C1 segment of cervical spinal cord (tissue), 14 donors: ENCODE measurements at regions not wholly inside any gene's neighbourhood (a gene's known extent, or its start where the extent isn't known, plus 50 kb on each side); places are given as distances from the start of the nearest gene placed in this dataset.

Experiments used
- DNase-seq, 14 donors: peaks; one replicate each; lab custom pipeline; 2025; lab: John Stamatoyannopoulos, UW

DNA sequence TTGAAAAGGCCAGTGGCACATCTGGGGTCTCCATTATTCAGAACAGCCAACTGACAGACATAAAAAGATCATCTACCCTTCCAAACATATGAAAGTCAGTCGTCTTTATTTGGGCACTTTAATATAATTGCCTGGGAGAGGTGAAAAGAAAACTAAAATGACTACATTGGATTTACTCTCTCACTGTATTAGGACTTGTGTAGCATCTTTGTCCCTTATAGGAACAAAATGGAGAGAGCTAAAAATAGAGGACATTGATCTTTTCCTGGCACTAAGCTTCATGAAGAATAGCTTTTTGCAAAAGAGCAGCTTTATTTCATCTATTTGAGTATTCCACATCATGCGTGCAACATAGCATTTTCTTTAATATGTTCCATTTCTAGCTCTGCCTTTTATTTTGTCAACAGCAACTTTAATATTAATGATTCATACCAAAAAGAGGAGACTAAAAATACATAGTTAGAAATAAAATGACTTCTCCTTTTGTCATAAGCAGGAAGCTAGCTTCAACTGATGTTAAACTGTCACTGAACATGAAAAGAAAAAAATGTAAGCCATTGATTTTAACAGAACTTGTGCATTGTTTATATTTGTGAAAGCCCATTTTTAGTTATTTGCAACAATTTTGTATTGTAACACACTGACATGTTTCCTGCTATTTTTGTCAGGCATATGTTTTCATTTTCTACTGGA, 254.6 kb downstream of the SEC23A start:
- no peak for DNase-seq

GRCh38 chr14:38847161-38847560, 255.9 kb downstream of the SEC23A start:
- no peak for DNase-seq

DNA sequence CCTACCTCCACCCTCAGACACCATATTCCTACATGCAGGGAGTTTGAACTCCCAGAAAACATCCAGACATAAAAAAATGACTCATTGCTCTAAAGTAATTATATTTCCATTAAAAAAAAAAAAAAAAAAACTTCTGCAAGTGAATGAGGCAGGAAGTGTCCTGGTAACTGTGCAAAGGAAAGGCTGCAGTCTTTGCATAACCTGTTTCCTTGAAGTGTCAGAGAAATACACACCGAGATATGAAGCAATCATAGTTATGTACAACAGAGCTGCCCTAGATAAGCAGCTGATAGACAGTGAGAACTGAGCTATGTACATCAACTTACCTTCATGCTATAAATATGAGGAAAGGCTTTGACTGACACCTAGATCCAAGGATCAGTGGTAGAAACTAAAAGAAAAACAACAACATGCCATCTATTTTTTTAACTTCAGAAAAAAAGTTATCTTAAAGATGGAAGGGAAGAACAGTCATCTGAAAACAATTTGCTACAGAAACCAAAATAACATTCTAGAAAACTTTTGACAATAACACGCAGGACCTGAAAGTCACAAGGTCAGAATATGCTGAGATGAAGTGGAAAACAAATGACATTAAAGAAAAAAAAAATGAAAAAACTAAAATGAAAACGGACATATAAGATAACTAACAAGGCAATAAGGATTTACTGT, 263.2 kb downstream of the SEC23A start:
- DNase-seq: no peak

DNA sequence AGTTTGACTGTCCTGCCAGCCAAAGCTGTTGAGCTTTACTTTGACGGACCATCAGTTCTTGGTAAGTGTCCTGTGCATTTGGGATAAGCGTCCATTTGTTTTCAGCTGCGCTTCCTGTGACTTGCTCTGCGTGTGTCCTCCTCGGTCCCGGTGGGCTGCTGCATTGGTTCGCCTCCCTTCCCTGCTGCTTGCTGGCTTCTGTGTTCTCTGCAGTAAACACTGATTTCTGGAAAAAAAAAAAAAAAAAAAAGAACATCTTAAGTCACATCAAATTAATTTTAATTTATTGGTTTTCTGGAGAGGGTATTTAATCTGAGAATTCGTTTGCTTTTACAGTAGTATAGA, 264.1 kb downstream of the SEC23A start:
- no peak for DNase-seq

- DNase-seq: no peak
Observed at GRCh38 chr14:38838049-38838978, 264.7 kb downstream of the SEC23A start.

DNA sequence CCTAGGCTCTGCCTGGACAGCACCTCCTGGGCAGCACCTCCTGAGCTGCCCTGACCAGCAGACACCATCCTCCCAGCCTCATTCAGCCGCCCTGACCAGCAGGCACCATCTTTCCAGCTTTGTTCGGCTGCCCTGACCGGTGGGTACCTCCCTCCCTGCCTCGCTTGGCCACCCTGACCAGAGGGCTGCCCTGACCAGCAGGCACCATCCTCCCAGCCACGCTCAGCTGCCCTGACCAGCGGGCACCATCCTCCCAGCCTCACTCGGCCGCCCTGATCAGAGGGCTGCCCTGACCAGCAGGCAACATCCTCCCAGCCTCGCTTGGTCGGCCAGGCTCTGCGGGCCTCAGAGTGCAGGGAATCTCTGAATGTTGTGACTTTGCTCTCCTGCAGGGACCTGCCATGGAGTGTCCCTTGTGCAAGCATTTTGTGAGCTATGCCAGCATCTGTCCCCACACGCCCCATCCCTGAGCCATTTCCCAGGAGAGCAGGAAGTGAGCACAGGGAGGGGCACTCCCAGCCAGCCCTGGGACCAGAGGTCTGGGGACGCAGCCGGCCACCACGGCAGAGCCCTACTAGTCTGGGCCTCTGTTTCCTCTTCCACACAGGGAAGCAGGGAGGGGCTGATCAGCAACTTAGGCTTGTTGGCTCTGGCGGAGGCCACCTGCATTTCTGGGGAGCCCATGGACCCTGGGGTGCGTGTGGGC, 265.5 kb downstream of the SEC23A start:
- no peak for DNase-seq

- DNase-seq: no peak
Observed at GRCh38 chr14:38836539-38836938, 266.5 kb downstream of the SEC23A start.

GRCh38 chr14:38835874-38836273, 267.2 kb downstream of the SEC23A start:
- DNase-seq: no peak

DNA sequence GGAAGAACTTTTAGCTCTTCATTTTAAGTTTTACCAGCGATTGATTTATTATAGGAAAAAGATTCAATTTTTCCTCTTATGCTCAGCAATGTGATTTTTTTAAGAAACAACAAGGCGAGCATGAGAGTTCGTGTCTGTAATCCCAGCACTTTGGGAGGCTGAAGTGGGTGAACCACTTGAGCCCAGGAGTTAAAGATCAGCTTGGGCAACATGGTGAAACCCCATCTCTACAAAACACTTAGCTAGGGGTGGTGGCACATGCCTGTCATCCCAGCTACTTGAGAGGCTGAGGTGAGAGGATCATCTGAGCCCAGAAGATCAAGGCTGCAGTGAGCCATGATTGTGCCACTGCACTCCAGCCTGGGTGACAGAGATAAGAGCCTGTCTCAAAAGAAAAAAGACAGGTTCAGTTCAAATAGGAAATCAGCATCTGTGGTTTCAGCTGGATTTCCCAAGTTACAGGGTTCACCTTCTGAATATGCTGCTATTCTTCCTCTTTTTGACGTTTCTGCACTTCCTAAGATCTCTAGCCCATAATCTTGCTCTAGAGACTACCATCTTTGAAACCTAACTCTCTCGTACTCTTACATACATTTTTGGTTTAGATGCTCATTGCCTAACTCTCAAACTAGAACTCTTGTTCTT, 274.7 kb downstream of the SEC23A start:
- DNase-seq: no peak

DNA sequence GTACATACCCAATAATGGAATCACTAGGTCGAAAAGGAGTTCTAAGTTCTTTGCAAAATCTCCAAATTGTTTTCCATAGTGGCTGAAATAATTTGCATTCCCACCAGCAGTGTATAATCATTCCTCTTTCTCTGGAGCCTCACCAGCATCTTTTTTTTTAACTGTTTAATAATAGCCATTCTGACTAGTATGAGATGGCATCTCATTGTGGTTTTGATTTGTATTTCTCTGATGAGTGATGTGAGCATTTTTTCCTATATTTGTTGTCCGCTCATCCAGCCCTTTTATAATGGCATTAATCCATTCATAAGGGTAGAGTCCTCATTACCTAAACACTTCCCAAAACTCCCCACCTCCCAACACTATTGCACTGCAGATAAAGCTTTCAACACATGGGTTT, 278.3 kb downstream of the SEC23A start:
- DNase-seq: no peak

GRCh38 chr14:38818555-38818954, 284.5 kb downstream of the SEC23A start:
- no peak for DNase-seq

DNA sequence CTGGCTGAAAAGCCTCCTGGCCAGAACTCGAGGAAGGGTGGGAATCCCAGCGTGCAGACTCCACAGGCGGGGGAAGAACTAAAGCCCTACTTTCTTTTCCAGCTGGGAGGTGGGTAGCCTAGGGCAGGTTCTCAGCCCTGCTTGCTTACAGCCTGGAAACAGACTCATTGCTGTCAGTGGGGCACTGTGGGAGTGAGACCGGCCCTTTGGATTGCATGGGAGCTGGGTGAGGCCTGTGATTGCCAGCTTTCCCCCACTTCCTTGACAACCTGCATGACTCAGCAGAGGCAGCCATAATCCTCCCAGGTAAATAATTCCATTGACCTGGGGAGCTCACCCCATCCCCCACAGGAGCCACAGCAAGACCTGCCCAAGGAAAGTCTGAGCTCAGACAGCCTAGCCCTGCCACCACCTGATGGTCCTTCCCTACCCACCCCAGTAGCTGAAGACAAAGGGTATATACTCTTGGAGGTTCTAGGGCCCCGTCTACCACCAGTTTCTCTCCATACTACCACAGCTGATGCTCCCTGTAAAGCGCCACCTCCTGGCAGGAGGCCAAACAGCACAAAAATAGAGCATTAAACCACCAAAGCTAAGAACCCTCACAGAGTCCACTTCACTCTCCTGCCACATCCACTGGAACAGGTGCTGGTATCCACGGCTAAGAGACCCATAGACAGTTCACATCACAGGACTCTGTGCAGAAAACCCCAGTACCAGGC, 294.1 kb downstream of the SEC23A start:
- no peak for DNase-seq

DNA sequence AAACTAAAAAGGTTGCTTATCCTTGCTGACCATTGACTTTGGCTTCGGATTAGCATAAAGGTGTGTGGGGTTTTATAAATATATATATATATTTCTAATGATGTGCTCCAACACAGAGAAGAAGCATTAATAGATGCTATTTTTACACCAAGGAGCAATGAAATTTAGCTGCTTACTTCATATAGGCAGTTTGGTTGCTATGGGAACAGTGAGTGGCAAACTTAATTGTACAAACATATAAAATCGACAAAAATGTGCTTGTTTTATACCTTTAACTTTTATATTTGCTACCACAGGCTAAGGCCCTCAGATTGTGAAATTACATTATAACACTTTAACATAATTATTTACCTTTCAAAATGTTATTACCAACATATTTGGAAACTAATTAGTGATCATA, 303.4 kb downstream of the SEC23A start:
- DNase-seq: no peak

DNA sequence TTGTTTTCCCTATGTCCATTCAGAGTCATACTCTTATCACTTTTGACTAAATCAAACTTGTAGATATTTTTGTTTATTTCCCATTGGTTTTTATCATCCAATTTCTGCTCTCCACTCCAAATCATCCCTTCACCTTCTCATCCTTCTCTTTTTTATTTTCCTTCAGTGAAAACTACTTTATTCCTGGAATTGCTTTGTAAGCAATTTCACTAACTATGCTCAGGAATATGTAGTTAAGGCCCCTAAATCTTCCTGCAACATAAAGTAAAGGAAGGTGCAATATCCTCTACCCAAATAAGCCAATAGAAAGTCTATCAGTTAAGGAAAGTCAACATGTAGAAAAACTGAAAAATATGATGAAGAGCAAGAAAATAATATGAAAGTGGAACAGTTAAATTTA, 308.4 kb downstream of the SEC23A start:
- DNase-seq: no peak

GRCh38 chr14:38791862-38792261, 311.2 kb downstream of the SEC23A start:
- DNase-seq: no peak

DNA sequence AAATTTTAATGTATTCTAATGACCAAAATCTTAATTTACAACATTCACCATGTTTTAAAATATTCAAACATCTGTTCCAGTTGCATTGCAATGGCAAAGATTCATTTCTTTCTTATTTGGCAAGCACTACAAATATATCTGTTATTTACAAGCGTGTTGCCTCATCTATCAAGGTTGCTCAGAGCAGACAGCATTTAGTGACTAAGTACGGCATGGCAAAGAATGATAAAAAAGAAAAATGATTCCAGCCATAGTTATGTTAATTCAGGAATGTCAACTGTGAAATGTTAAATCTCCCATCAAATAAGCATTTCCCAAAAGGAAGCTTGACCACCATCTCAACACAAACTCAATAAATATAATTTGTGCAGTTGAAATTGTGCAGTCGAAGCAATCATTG, 312.1 kb downstream of the SEC23A start:
- no peak for DNase-seq

DNA sequence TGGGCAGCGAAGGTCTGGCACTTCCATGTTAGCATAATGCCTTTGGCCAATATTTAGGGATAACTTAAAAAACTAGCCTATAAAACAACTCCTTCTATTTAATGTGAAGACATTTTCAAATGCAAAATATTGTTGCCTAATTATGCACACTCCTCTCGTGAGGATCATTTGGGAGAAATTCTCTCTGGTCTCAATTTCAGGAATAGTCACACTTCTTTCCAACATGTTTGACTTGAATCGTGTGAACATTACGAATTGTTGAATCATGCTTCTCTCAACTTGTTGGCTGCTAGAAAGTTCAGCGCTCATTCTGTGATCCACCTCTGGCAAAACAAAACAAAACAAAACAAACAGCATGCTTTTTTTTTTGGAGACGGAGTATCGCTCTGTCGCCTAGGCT, 313.2 kb downstream of the SEC23A start:
- DNase-seq: no peak

DNA sequence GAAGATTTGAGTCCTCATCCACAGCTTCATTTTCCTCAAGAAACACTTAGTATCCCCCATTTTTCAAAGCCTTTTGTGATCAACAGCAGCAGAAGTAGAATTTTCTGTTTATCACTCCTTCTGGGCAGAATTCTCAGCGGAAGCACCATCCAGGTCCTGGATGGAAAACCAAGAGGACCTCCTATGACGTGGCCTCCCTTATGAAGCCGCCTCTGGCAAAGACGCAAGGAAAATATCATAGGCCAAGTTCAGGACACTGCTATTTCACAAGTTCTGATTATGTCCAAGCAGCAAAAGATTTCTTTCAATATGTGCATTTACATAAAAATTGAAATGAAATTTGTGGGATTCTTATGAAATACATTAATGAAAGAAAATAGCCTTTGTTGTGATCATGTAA, 315.0 kb downstream of the SEC23A start:
- no peak for DNase-seq

DNA sequence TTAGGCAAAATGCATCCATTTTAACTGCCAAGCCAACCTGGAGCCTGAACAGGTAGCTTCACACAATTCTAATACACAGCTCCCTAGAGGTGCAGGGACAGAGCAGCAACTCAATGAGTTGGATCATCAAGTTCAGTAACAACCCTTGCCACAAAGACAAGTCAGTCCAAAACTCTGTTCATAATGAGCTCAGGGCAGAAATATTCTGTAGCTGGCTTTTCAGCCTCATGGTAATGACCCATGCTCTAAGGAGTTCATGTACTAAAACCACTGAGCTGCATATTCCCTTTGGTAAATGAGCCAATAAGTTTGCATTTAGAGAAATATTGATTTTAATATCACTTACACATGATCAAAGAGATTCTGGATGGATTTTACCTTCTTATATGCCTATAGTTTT, 316.1 kb downstream of the SEC23A start:
- DNase-seq: no peak

GRCh38 chr14:38777401-38777800, 325.6 kb downstream of the SEC23A start:
- no peak for DNase-seq

DNA sequence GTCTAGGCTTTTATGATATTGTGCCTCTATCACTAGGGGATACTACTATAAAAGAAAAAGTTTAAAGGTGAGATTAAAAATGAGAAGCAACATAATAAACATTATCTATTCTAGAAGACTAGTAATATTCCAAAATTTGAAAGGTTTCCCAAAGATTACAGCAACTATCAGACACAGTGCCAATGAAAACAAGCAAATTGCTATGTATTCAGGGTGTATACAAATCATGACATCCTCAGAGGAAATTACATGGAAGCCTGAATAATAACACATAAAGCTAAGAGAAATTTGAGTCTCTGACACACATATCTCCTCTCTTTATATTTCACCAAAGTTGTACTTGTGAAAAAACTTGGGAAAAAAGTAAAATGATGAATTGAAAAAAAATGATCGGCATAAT, 327.0 kb downstream of the SEC23A start:
- no peak for DNase-seq
